ENCODE measurements at regions not wholly inside any gene's neighbourhood (a gene's known extent, or its start where the extent isn't known, plus 50 kb on each side); places are given as distances from the start of the nearest gene placed in this dataset.

DNA sequence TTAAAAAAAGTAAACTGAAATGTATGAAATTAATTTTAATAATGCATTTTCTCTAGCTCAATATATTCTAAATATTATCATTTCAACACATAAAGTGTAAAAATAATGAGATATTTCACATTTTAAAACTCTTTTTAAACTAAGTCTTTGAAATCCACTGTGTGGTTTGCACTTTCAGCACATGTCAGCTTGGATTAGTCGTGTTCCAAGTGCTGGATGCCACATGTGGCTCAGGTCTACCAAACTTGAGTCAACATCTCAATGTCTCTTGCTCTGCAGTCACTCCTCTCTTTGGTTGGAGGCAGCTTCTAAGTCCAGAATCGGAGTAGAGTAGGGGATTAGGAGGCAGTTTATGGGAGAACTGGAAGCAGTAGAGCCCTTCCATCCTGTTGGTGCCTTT lies 173.7 kb upstream of the ANKRD55 start (continued):
- TF ChIP-seq KAT8 (IDR thresholded peaks at IDR 0.05; ENCODE audit: low read depth) = no peak
- TF ChIP-seq ARHGAP35 (IDR thresholded peaks at IDR 0.05; ENCODE audit: partially characterized antibody) = no peak

DNA sequence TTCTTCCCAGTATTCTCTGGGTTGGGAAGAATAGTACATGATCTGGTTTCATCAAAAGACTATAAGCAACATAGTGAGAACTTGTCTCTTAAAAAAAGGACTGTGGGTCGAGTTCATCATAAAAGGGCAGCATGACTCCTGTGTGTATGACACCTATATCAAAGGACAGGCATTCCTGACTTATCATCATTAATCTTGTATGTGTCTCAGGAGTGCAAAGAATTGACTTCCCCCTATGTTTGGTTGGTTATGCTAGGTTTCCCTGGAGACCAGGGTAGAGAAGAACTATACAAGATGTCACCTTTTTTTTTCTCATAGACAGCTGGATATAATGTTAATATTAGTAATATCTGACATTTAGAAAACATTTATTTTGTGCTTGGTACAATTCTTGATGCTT lies 173.1 kb upstream of the ANKRD55 start:
- H3K4me3 ChIP-seq = no peak overlapping the region
- CTCF ChIA-PET (ENCODE audit: low intra/inter-chr PET ratio) = no interaction called here
- POLR2A ChIA-PET = no interaction called here
- WGBS (ENCODE audit: insufficient coverage, low coverage, missing lambda C conversion rate) = 0% methylated on average over 1 of the region's 1 CpG
- H3K9ac ChIP-seq (ENCODE audit: insufficient read depth in 1 of 2, low read depth in 2 of 2, low read length in 2 of 2) = no peak overlapping the region
- H3K9me1 ChIP-seq (ENCODE audit: control insufficient read depth, insufficient read depth, low read length) = no peaks in the 10 kb centered on the region
- intact Hi-C loops (cut with micrococcal nuclease) = no loop called here
- H3K4me1 ChIP-seq (replicated peaks in 1 of 2; ENCODE audit: control insufficient read depth in 2 of 2, insufficient read depth in 2 of 2, low read length in 2 of 2) = peaks cover 0 to 19% of the 10 kb centered on the region in 2 experiments; a peak in 3 of 5 replicates
- no peaks in the 10 kb centered on the region for H4K20me1 ChIP-seq (replicated peaks; ENCODE audit: control insufficient read depth, insufficient read depth, low read length)
- in situ Hi-C loops (cut with MboI) = no loop called here
- no TSS peak for BruUV-seq (replicated peaks)
- no peak for ATAC-seq
- no peak overlapping the region for H3K27ac ChIP-seq (ENCODE audit: extremely low read depth, low read depth, low read length)
- H3K27me3 ChIP-seq (ENCODE audit: control insufficient read depth in 2 of 2, insufficient read depth in 2 of 2, low read length in 2 of 2) = no peaks in the 10 kb centered on the region
- no peaks in the 10 kb centered on the region for H3K9me3 ChIP-seq (replicated peaks; ENCODE audit: control insufficient read depth, insufficient read depth, low read depth, low read length)
- FAIRE-seq = no peak
- no peak for DNase-seq (ENCODE audit: extremely low read depth in 1 of 4, low spot score in 3 of 4)
- H3K4me2 ChIP-seq (ENCODE audit: insufficient read depth, low read length) = no peak overlapping the region
- no peak for TF ChIP-seq USF2 (CRISPR knock-in tag; IDR thresholded peaks at IDR 0.05)
- no peak for TF ChIP-seq ARID4B (CRISPR knock-in tag; IDR thresholded peaks at IDR 0.05)
- no peak for TF ChIP-seq RBM22 (IDR thresholded peaks at IDR 0.05; ENCODE audit: low read depth, low read length, poor library complexity, severe bottlenecking)
- no peak for TF ChIP-seq TFAM (CRISPR knock-in tag; conservative IDR thresholded peaks at IDR 0.05)
- no peak for TF ChIP-seq TCF7L2 (IDR thresholded peaks at IDR 0.05; ENCODE audit: low read depth, low read length)
- TF ChIP-seq NR3C1 (CRISPR knock-in tag; IDR thresholded peaks at IDR 0.05) = no peak
- TF ChIP-seq ETS2 (tag; IDR thresholded peaks at IDR 0.05; ENCODE audit: borderline replicate concordance, poor library complexity, severe bottlenecking) = no peak
- TF ChIP-seq, protein P1, sequence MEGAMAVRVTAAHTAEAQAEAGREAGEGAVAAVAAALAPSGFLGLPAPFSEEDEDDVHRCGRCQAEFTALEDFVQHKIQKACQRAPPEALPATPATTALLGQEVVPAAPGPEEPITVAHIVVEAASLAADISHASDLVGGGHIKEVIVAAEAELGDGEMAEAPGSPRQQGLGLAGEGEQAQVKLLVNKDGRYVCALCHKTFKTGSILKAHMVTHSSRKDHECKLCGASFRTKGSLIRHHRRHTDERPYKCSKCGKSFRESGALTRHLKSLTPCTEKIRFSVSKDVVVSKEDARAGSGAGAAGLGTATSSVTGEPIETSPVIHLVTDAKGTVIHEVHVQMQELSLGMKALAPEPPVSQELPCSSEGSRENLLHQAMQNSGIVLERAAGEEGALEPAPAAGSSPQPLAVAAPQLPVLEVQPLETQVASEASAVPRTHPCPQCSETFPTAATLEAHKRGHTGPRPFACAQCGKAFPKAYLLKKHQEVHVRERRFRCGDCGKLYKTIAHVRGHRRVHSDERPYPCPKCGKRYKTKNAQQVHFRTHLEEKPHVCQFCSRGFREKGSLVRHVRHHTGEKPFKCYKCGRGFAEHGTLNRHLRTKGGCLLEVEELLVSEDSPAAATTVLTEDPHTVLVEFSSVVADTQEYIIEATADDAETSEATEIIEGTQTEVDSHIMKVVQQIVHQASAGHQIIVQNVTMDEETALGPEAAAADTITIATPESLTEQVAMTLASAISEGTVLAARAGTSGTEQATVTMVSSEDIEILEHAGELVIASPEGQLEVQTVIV (CRISPR knock-in tag; IDR thresholded peaks at IDR 0.05; ENCODE audit: borderline replicate concordance) = no peak
- no peaks in the 10 kb centered on the region for H3K36me3 ChIP-seq (ENCODE audit: control insufficient read depth, insufficient read depth, low read length)
- no peak overlapping the region for H2AFZ ChIP-seq (ENCODE audit: low read depth, low read length)
- no peaks in the 10 kb centered on the region for H3K79me2 ChIP-seq (ENCODE audit: control insufficient read depth, insufficient read depth, low read length)

Measured in K562 (cell line).